ENCODE measurements at regions not wholly inside any gene's neighbourhood (a gene's known extent, or its start where the extent isn't known, plus 50 kb on each side); places are given as distances from the start of the nearest gene placed in this dataset.

- TF ChIP-seq POLR2AphosphoS5 (IDR thresholded peaks at IDR 0.05; ENCODE audit: borderline replicate concordance, low read depth, low read length): no peak
- no peak for TF ChIP-seq EZH2 (IDR thresholded peaks at IDR 0.05)
Measured at GRCh38 chr12:42677461-42677860, 87.9 kb upstream of the PRICKLE1 start.

Measured in SK-N-MC (cell line).